ENCODE measurements at regions not wholly inside any gene's neighbourhood (a gene's known extent, or its start where the extent isn't known, plus 50 kb on each side); places are given as distances from the start of the nearest gene placed in this dataset.

- DNase-seq (ENCODE audit: low read depth, low spot score), result no peak
Observed at GRCh38 chr4:112847045-112847444, 202.4 kb upstream of the ANK2 start.

GRCh38 chr4:112847781-112848180 is 201.7 kb upstream of the ANK2 start:
- DNase-seq (ENCODE audit: low read depth, low spot score), result no peak

- peak; percentile 58 for DNase-seq (ENCODE audit: low read depth, low spot score)
Observed at GRCh38 chr4:112848911-112849310, 200.5 kb upstream of the ANK2 start.

GRCh38 chr4:112852601-112853000 is 196.9 kb upstream of the ANK2 start:
- DNase-seq (ENCODE audit: low read depth, low spot score), result no peak

GRCh38 chr4:112853662-112854256 is 195.7 kb upstream of the ANK2 start:
- DNase-seq (ENCODE audit: low read depth, low spot score), result no peak

GRCh38 chr4:112854420-112854819 is 195.0 kb upstream of the ANK2 start:
- DNase-seq (ENCODE audit: low read depth, low spot score), result no peak

- no peak for DNase-seq (ENCODE audit: low read depth, low spot score)
Observed at GRCh38 chr4:112855058-112855457, 194.4 kb upstream of the ANK2 start.

GRCh38 chr4:112857461-112857860 is 192.0 kb upstream of the ANK2 start:
- DNase-seq (ENCODE audit: low read depth, low spot score), result peak; percentile 87

GRCh38 chr4:112858751-112859150 is 190.7 kb upstream of the ANK2 start:
- no peak for DNase-seq (ENCODE audit: low read depth, low spot score)

GRCh38 chr4:112859456-112860184 is 189.8 kb upstream of the ANK2 start:
- no peak for DNase-seq (ENCODE audit: low read depth, low spot score)

GRCh38 chr4:112860830-112861690 is 188.4 kb upstream of the ANK2 start:
- DNase-seq (ENCODE audit: low read depth, low spot score), result peak; percentile 9

GRCh38 chr4:112861691-112862674 is 187.5 kb upstream of the ANK2 start:
- DNase-seq (ENCODE audit: low read depth, low spot score), result peak; percentile 7

- peak; percentile 26 for DNase-seq (ENCODE audit: low read depth, low spot score)
Observed at GRCh38 chr4:112865443-112865842, 184.0 kb upstream of the ANK2 start.

- DNase-seq (ENCODE audit: low read depth, low spot score), result no peak
Observed at GRCh38 chr4:112876316-112876715, 173.1 kb upstream of the ANK2 start.

GRCh38 chr4:112881842-112882241 is 167.6 kb upstream of the ANK2 start:
- DNase-seq (ENCODE audit: low read depth, low spot score), result no peak

GRCh38 chr4:112882286-112882685 is 167.2 kb upstream of the ANK2 start:
- DNase-seq (ENCODE audit: low read depth, low spot score), result no peak

GRCh38 chr4:112884406-112884805 is 165.0 kb upstream of the ANK2 start:
- DNase-seq (ENCODE audit: low read depth, low spot score), result no peak

GRCh38 chr4:112885897-112886296 is 163.6 kb upstream of the ANK2 start:
- no peak for DNase-seq (ENCODE audit: low read depth, low spot score)

GRCh38 chr4:112888622-112889021 is 160.8 kb upstream of the ANK2 start:
- no peak for DNase-seq (ENCODE audit: low read depth, low spot score)

- no peak for DNase-seq (ENCODE audit: low read depth, low spot score)
Observed at GRCh38 chr4:112889199-112889598, 160.3 kb upstream of the ANK2 start.
